Omental fat pad (tissue), 3 donors: ENCODE measurements at regions not wholly inside any gene's neighbourhood (a gene's known extent, or its start where the extent isn't known, plus 50 kb on each side); places are given as distances from the start of the nearest gene placed in this dataset.

Experiments used
- ATAC-seq: fragments of 150-250 bp; one replicate; pipeline ENCODE4 v1.9.1; 2016; ENCODE audit warnings: mild to moderate bottlenecking, moderate library complexity; ENCODE audit not compliant: low FRiP score
- DNase-seq: peaks from one replicate; pipeline ENCODE4 v3.0.0-alpha.2; 2019; ENCODE audit warnings: low spot score
- TF ChIP-seq, protein P1 (sequence below), 3 donors: fragments of 450-650 bp; IDR thresholded peaks; one replicate each; pipeline ENCODE4 v1.5.1; 2016 to 2017; ENCODE audit warnings: antibody characterized with exemption in 3 of 3, mild to moderate bottlenecking in 3 of 3, moderate library complexity in 2 of 3

DNA sequence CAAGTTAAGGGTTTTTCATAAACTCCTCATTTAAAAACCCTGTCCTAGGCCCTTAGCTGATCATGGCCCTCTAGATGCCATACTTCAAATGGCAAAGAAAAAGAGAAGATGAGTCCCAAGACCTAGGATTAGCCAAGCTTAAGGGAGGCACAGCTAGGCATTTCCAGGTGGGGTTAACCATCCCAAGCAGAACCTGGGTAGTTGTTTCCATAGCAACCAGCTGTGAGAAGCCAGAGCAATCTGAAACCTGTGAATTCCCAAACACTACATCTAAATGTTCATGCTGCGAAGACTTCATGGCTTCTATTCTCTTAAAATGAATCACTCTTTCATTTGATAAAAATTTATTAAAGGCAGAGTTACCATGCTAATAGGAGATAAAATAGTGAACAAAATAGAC lies 372.9 kb downstream of the C12orf50 start:
- no peak for ATAC-seq
- TF ChIP-seq, protein P1, sequence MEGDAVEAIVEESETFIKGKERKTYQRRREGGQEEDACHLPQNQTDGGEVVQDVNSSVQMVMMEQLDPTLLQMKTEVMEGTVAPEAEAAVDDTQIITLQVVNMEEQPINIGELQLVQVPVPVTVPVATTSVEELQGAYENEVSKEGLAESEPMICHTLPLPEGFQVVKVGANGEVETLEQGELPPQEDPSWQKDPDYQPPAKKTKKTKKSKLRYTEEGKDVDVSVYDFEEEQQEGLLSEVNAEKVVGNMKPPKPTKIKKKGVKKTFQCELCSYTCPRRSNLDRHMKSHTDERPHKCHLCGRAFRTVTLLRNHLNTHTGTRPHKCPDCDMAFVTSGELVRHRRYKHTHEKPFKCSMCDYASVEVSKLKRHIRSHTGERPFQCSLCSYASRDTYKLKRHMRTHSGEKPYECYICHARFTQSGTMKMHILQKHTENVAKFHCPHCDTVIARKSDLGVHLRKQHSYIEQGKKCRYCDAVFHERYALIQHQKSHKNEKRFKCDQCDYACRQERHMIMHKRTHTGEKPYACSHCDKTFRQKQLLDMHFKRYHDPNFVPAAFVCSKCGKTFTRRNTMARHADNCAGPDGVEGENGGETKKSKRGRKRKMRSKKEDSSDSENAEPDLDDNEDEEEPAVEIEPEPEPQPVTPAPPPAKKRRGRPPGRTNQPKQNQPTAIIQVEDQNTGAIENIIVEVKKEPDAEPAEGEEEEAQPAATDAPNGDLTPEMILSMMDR (IDR thresholded peaks at IDR 0.05): no peak

DNA sequence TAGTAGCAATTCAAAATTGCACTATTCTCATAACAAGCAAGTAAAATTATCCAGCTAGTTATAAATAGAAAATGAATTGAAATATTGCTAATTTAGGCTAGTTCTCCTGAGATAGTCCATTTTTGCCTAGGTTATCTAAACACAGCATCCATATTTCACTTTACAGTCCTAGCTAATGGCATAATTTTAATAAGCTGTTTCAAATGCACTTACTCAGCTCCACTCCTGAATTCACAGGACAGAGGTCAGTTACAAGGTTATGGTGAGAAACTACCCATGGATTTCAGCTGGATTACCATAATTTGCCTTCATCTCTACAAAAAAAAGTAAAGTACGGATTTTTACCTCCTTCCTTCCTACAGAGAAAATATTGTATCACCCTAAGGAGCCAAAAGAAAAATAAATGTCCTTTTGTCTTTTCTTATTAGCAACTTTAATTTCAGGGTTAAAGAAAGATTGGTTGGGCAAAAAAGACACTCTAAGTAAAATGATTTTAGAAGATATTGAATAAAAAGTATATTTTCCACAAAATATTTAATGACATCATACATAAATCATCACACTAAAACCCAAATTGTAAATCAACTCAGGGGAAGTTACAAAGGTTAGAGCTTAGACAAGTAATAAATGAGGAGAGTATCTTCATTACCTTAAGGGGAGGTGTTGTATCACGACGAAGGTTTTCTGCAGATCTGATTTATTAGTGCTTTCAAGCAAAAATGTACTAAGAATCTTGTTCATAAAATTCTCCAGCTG lies 377.4 kb downstream of the C12orf50 start:
- TF ChIP-seq, protein P1 (IDR thresholded peaks at IDR 0.05): no peak
- ATAC-seq (no peak), DNase-seq (no peak)

More for the DNA sequence above, 372.9 kb downstream of the C12orf50 start:
- DNase-seq: no peak

DNA sequence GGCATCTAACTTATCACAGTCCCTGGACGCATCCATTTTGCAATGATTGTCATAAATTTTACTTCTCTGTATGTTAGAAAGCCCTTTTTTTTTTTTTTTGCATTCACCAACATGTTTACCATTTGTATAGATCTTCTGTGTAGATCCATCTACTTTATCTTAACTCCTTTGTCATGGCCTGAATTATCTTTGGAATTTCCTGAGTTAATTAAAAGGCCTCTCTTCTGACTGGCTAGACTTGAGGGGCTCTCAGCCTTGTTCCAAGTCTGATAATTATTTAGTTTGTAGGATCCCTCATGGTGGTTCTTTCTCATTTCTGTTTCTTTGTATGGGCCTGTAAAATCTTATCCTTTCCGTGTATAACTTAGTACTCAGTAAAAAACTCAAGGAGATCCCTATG lies 387.0 kb downstream of the C12orf50 start:
- TF ChIP-seq, protein P1 (IDR thresholded peaks at IDR 0.05): no peak
- ATAC-seq (no peak), DNase-seq (no peak)

DNA sequence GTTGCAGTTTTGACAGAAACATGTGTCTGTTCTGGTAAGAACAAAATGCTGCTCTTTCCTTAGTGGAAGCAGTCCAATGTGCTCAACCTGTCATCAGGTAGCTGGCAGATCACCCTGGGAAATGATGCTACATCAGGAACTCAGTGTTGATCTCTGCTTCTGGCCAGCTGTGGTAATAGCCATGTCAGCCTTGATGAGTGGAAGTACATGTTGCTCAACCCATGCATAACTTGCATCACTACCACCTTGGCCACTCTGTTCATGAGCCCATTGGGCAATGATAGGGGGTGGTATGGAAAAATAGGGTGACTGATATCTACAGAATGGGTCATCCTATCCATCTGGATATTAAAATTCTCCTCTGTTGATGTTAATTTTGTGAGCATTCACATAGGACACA lies 411.0 kb downstream of the C12orf50 start:
- DNase-seq: no peak
- TF ChIP-seq, protein P1 (IDR thresholded peaks at IDR 0.05): no peak
- ATAC-seq: no peak

GRCh38 chr12:87612996-87613395 lies 416.2 kb downstream of the C12orf50 start:
- DNase-seq (no peak), ATAC-seq (no peak)
- TF ChIP-seq, protein P1 (IDR thresholded peaks at IDR 0.05): no peak

GRCh38 chr12:87608321-87608720 lies 420.9 kb downstream of the C12orf50 start:
- DNase-seq (no peak), ATAC-seq (no peak)
- TF ChIP-seq, protein P1 (IDR thresholded peaks at IDR 0.05): no peak

DNA sequence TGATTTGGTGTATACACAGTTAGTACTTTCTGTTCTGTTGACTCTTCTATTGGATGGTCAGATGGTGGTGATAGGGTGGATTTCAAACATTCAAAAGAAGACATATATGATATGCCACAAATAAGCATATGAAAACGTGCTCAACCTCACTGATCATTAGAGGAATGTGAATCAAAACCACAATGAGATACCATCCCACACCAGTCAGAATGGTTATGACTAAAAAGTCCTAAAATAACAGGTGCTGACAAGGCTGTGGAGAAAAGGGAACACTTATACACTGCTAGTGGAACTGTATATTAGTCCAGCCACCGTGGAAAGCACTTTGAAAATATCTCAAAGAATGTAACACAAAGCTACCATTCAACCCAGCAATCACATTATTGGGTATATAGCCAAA lies 425.5 kb downstream of the C12orf50 start:
- TF ChIP-seq, protein P1 (IDR thresholded peaks at IDR 0.05): no peak
- DNase-seq (no peak), ATAC-seq (no peak)
